GM06990 (cell line): ENCODE measurements at regions not wholly inside any gene's neighbourhood (a gene's known extent, or its start where the extent isn't known, plus 50 kb on each side); places are given as distances from the start of the nearest gene placed in this dataset.

Source experiments
- DNase-seq: peaks from one replicate; pipeline ENCODE4 v3.0.0-alpha.2; 2011; ENCODE audit not compliant: insufficient read length; ENCODE audit errors: extremely low read depth
- H3K27me3 ChIP-seq: replicated peaks from 2 replicates; pipeline ENCODE4 v1.6.0; 2011; ENCODE audit warnings: low read length; ENCODE audit not compliant: control insufficient read depth, insufficient read depth
- H3K36me3 ChIP-seq: 2 replicates; pipeline ENCODE4 v1.5.1; 2011; ENCODE audit warnings: low read length; ENCODE audit not compliant: control insufficient read depth, insufficient read depth
- H3K4me3 ChIP-seq: replicated peaks from 2 replicates; pipeline ENCODE4 v1.5.1; 2011; ENCODE audit warnings: low read depth, mild to moderate bottlenecking, control low read depth, low read length
- TF ChIP-seq, protein P1 (sequence below): IDR thresholded peaks from 2 replicates; pipeline ENCODE4 v1.5.1; 2011; ENCODE audit warnings: low read length, control low read depth, mild to moderate bottlenecking, inconsistent platforms; ENCODE audit not compliant: insufficient read depth, poor library complexity, severe bottlenecking

DNA sequence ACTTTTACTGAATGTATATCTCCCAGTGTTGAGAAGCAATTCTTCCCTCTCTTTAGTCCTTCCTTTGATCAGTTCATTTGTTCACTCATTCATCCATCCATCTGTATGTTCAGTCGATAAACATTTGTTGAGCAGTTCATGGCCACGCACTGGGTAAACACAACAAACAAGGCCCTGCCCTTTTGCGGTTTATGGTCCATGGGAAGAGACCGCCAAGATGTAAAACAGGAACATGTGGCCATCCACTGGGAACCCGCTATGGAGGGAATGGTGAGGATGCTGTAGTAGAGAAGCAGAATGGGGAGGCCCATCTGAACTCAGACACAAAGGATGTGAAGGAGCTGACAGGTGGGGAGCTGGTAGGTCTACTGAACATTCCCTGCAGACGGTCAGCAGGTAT is 102.7 kb upstream of the SPRY4 start:
- H3K27me3 ChIP-seq: no peaks in the 10 kb centered on the region
- no peak overlapping the region for H3K4me3 ChIP-seq
- TF ChIP-seq, protein P1, sequence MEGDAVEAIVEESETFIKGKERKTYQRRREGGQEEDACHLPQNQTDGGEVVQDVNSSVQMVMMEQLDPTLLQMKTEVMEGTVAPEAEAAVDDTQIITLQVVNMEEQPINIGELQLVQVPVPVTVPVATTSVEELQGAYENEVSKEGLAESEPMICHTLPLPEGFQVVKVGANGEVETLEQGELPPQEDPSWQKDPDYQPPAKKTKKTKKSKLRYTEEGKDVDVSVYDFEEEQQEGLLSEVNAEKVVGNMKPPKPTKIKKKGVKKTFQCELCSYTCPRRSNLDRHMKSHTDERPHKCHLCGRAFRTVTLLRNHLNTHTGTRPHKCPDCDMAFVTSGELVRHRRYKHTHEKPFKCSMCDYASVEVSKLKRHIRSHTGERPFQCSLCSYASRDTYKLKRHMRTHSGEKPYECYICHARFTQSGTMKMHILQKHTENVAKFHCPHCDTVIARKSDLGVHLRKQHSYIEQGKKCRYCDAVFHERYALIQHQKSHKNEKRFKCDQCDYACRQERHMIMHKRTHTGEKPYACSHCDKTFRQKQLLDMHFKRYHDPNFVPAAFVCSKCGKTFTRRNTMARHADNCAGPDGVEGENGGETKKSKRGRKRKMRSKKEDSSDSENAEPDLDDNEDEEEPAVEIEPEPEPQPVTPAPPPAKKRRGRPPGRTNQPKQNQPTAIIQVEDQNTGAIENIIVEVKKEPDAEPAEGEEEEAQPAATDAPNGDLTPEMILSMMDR: no peak
- no peaks in the 10 kb centered on the region for H3K36me3 ChIP-seq
- DNase-seq: no peak

DNA sequence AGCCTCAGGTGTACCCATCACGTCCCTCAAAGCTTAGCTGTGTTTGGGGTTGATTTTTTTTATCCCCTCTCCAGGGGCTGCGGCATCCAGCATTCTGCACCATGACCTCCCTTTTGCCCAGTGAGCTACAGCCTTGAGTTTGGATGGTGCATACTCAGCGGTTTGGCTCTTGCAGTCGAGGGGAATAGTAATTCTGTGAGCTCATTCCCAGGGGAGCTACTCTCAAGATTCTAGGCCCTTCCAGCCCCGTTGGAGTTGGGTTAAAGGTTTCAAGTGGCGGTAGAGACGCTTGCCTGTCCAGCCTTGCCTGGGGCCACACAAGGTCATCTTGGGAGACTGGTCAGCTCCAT is 102.2 kb upstream of the SPRY4 start:
- no peak overlapping the region for H3K4me3 ChIP-seq
- TF ChIP-seq, protein P1: no peak
- H3K36me3 ChIP-seq: no peaks in the 10 kb centered on the region
- H3K27me3 ChIP-seq: no peaks in the 10 kb centered on the region
- no peak for DNase-seq

DNA sequence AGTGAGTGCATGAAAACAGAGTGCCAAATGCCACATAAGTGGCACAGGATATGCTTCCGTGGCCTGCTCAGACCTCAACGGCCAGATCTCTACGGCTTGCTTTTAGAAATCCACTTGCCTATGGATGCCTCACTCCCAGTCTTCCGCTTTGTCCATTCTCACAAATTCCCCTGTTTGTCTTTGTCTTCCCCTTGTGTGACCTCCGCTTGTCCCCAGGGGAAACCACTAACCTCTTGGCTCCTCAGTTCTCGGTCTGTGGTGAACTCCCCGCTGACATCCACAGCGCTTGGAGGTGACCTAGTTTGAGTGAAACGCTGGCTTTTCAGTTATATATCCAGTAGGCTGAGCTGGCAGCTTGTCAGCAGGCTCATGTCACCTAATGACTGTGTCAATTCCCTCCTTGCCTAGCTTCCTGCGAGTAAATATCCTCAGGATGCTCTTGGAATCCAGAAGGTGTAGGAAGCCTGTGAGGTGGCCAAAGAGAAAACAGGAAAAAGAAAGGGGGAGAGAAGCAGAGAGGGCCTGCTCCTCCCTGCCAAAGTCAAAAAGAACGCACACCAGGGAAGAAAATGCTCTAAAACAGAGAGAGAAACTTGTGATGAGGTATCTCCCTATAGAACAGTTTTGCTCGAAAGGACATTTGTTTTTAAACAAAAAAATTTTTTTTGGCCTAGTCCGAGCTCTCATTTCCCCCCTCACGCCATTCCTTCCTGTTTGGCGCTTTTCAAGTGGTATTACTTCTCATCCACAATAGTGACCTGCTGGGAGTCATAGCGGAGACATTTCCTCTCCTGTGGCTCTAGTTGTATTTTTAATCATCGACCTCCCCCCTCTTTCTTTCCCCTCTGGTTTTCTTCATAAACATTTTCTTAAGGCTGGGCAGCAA is 101.6 kb upstream of the SPRY4 start:
- Histone ChIP-seq H3K36me3 (no peaks in the 10 kb centered on the region), H3K4me3 (no peak overlapping the region), H3K27me3 (no peaks in the 10 kb centered on the region)
- TF ChIP-seq, protein P1: no peak
- no peak for DNase-seq

DNA sequence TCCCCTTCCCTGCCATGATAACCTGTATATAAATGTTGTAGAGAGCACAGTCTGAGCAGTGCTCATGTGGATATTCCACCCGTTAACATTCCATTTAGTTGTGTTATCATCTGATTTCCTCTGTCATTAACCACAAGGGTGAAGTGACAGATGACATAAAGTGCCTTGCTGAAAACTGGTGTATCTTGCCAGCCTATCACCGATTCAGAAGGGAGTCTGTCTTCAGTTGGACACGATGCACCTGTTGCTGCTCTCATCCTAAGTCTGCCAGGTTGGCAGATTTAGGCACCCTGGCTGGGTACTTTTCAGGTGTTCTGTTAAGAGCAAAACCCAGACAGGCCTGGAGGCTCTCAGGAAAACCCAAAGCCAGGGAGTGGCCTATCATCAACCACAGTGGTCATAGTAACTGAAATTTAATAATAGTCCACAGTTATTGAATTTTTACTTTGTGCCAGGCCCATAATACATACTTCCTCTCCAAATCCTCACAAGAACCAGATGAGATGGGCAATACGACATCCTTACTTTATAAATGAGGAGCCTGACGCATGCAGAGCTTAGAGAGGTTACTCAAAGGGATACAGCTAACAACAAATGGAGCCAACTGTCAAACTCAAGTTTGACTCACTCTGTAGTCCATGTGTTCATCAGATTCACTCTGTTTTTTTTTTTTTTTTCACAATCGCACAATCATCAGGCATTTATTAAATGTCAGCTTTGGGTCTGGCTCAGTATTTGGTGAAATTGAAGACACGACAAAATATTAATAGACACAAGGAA is 100.7 kb upstream of the SPRY4 start:
- no peak overlapping the region for H3K4me3 ChIP-seq
- no peaks in the 10 kb centered on the region for H3K27me3 ChIP-seq
- H3K36me3 ChIP-seq: no peaks in the 10 kb centered on the region
- DNase-seq: no peak
- TF ChIP-seq, protein P1: no peak

DNA sequence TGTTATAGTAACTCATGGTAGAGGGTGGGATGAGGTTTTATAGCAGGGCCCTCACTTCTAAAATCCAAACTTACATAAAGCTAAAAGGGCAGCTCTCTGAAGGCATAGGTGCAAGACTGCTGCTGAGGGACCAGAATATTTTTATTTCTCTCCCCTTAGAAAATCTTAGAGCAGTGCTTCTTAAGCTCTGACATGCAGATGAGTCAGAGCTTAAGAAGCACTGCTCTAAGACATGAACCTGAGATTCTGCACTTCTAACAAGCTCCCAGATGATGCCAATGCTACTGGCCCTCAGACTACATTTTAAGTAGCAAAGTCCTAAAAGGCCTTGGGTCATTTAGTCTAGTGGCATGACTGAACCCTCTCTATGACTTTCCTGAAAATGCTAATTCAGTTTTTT is 97.6 kb upstream of the SPRY4 start:
- Histone ChIP-seq H3K36me3 (no peaks in the 10 kb centered on the region), H3K27me3 (no peaks in the 10 kb centered on the region), H3K4me3 (no peak overlapping the region)
- TF ChIP-seq, protein P1: no peak
- DNase-seq: no peak
